GM13976 (cell line): ENCODE measurements at regions not wholly inside any gene's neighbourhood (a gene's known extent, or its start where the extent isn't known, plus 50 kb on each side); places are given as distances from the start of the nearest gene placed in this dataset.

ENCODE experiments used
- DNase-seq: peaks from one replicate; pipeline ENCODE4 v3.0.0; 2012; ENCODE audit warnings: low spot score
- in situ Hi-C: fragments of 300-500 bp; cut with MboI; formaldehyde crosslinking; loops from one replicate; pipeline ENCODE4 v1.12.0; 2022; ENCODE audit warnings: low sequenced_read_pairs, mixed read lengths, inconsistent platforms; ENCODE audit not compliant: unreplicated experiment
- TF ChIP-seq, protein P1 (sequence below): IDR thresholded peaks from 2 replicates; pipeline ENCODE4 v1.5.1; 2012; ENCODE audit warnings: borderline replicate concordance, mild to moderate bottlenecking; ENCODE audit not compliant: insufficient read depth; ENCODE audit errors: extremely low read depth, missing control alignments, control extremely low read depth

DNA sequence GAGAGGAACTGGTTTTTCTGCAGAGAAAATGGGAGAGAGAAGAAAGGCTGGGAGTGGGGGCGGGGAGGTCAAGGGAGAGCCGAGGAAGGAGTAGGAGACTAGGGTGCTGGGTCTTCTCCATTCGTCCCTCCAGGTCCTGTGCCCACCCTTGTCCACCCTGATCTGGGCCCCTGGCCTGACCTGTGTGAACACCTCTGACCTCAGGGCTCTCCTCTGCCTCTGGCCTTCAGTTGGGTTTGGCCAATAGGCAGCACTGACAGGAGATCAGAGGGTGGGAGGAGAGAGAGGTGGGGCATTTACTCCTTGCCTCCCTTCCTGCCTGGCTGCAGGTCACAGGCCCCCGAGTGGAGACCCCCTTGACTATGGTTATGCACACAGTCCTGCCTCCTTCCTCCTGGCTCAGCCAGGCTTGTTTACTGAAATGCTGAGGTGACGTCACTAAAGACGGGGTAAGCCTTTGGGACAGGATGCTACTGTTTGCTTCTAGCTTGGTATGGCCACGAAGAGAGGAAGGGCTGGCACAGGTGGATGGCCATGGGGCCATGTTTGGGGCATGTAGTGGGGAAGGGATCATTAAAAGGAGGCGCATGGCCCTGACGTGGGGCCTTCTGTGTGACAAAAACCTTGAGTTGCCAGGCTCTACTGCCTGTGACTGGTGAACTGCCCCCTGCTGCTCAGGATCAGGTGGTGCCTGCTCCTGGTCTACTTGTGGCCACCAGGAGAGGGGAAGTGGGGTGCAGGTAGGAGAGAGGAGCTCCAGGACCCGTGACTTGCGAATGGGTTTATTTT, 248.7 kb upstream of the CSF3R start:
- TF ChIP-seq, protein P1, sequence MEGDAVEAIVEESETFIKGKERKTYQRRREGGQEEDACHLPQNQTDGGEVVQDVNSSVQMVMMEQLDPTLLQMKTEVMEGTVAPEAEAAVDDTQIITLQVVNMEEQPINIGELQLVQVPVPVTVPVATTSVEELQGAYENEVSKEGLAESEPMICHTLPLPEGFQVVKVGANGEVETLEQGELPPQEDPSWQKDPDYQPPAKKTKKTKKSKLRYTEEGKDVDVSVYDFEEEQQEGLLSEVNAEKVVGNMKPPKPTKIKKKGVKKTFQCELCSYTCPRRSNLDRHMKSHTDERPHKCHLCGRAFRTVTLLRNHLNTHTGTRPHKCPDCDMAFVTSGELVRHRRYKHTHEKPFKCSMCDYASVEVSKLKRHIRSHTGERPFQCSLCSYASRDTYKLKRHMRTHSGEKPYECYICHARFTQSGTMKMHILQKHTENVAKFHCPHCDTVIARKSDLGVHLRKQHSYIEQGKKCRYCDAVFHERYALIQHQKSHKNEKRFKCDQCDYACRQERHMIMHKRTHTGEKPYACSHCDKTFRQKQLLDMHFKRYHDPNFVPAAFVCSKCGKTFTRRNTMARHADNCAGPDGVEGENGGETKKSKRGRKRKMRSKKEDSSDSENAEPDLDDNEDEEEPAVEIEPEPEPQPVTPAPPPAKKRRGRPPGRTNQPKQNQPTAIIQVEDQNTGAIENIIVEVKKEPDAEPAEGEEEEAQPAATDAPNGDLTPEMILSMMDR = no peak
- in situ Hi-C loops = no loop called here
- DNase-seq = no peak

DNA sequence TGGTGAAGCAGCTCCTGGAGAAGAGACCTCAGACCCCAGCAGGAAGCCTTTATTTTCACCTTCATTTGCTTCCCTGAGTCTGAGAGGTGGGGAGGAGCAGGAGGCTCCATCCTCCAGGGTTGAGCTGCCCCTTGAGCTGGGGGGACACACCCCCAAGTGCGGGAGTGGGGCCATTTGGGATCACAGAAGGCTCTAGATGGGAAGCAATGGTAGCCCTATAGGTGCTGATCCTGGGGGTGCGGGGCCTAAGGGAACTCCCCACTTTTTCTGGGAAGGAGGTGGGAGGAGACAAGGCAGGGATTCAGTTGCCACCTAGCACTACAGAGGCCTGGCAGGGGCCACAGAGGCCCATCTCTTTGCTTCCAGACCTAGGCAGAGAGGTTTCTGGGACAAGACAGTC, 247.9 kb upstream of the CSF3R start:
- TF ChIP-seq, protein P1 = no peak
- in situ Hi-C loops = no loop called here

DNA sequence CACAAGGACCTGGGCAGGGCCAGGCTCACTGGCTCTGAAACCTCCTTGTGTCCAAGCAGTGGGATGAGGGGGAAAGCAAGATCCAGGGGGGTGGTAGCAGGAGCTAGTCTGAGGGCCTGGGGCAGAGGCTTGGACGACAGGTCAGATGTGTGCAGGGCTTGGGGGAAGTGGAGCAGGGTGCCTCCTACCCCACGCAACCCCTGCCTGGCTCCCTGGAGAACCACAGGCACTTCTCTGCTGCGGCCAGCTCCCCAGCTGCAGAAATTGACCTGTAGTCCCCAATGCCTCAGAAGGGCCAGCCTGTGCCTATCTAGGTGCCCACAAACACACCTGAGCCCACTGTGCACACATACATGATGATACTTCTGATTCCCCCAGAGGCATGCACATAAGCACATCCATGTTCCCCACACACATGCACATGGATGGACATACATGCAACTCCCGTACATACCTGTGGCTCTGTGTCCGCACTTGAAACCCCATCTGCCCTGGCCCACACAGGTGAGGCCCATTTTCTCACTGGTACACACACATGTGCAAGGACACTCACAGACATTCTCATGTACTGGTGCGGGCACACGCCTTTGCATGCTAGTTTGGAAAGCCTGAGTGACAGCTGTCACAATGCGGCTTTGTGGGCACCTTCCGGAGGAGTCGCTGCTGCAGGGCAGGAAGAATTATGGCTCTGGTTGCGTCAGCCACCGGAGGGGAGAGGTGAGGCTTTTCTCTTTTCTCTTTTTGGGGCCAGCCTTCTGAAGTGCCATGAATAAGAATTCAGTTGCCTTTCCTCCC, 247.2 kb upstream of the CSF3R start:
- in situ Hi-C loops = no loop called here

More for the DNA sequence above, 247.9 kb upstream of the CSF3R start:
- no peak for DNase-seq

DNA sequence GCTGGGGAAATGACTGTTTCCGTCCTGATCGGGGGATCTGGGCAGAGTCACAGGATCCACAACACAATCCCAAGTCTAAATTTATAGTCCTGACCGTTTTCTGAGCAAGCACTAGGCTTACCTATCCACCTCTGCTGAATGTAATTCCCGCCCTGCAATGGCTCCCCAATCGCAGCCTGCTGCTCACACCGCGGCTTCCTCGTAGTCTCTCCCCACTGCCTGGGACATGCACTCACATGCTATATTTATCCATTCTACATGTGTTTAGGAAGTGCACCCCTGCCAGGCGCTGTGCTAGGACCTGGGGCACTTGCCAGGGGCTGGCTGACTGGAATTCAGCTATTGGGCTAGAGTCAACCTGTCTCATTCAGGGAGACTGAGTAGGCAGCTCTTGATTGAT, 246.6 kb upstream of the CSF3R start:
- in situ Hi-C loops = no loop called here
- TF ChIP-seq, protein P1 = no peak
- no peak for DNase-seq

More for the DNA sequence above, 247.2 kb upstream of the CSF3R start:
- DNase-seq = no peak
- TF ChIP-seq, protein P1 = no peak

DNA sequence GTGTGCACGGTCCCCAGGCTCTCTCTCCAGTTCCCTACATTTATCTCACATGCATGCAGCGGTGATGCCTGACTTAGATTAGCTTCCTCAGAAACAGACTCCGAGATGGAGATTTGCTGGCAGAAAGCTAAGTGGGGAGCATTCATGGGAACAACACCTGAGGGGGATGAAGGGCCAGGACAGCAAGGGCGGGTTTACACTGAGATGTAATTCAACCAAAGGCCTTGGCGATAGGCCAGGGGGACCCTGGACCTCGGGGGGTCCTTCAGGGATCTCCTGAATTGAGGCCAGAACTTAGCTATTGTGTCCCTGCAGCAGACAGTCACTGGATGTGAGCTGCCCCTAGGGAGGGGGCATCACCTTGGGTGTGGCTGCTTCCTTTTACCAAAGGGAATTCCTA, 246.1 kb upstream of the CSF3R start:
- TF ChIP-seq, protein P1 = no peak
- in situ Hi-C loops = no loop called here
- DNase-seq = no peak

DNA sequence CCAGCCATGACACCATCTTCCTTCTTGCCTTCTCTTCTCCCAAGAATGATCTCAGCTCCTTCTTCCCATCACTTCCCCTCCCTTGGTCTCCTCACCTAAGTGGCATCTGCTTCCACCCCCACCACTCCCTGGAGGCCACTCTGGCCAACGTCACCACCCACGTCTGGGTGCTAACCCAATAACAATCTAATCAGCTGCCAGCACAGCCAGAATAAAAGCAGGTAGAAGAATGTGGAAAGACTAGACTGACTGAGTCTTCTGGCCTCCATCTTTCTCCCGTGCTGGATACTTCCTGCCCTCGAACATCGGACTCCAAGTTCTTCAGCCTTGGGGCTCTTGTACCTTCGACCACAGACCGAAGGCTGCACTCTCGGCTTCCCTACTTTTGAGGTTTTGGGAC, 245.3 kb upstream of the CSF3R start:
- no peak for DNase-seq
- TF ChIP-seq, protein P1 = no peak
- in situ Hi-C loops = no loop called here
